Embryonic facial prominence (tissue), 1 donor: ENCODE measurements at regions not wholly inside any gene's neighbourhood (a gene's known extent, or its start where the extent isn't known, plus 50 kb on each side); places are given as distances from the start of the nearest gene placed in this dataset.

ENCODE experiments used
- DNase-seq: peaks from one replicate; pipeline ENCODE4 v3.0.0-alpha.2; 2016; ENCODE audit errors: extremely low spot score

- DNase-seq, result no peak
Observed at GRCh38 chr4:123878976-123879375, 482.4 kb downstream of the SPRY1 start.

- no peak for DNase-seq
Observed at GRCh38 chr4:123880631-123881030, 484.0 kb downstream of the SPRY1 start.

GRCh38 chr4:123884922-123885321 lies 488.3 kb downstream of the SPRY1 start:
- DNase-seq, result no peak

- no peak for DNase-seq
Observed at GRCh38 chr4:123889507-123889906, 492.9 kb downstream of the SPRY1 start.

- DNase-seq, result no peak
Observed at GRCh38 chr4:123890889-123891288, 494.3 kb downstream of the SPRY1 start.

GRCh38 chr4:123891881-123892280 lies 495.3 kb downstream of the SPRY1 start:
- DNase-seq, result no peak

GRCh38 chr4:123892368-123892976 lies 495.9 kb downstream of the SPRY1 start:
- no peak for DNase-seq

GRCh38 chr4:123893011-123893981 lies 496.7 kb downstream of the SPRY1 start:
- DNase-seq, result no peak

- DNase-seq, result no peak
Observed at GRCh38 chr4:123896446-123897071, 500.0 kb downstream of the SPRY1 start.

- no peak for DNase-seq
Observed at GRCh38 chr4:123898946-123899666, 502.5 kb downstream of the SPRY1 start.

GRCh38 chr4:123904882-123905281 lies 508.3 kb downstream of the SPRY1 start:
- no peak for DNase-seq

- DNase-seq, result no peak
Observed at GRCh38 chr4:123913598-123913997, 517.0 kb downstream of the SPRY1 start.

- DNase-seq, result no peak
Observed at GRCh38 chr4:123916821-123917220, 520.2 kb downstream of the SPRY1 start.

GRCh38 chr4:123919576-123920098 lies 523.0 kb downstream of the SPRY1 start:
- DNase-seq, result no peak

GRCh38 chr4:123921339-123921738 lies 524.7 kb downstream of the SPRY1 start:
- DNase-seq, result no peak

GRCh38 chr4:123922847-123923246 lies 526.3 kb downstream of the SPRY1 start:
- no peak for DNase-seq

- DNase-seq, result no peak
Observed at GRCh38 chr4:123924536-123924935, 527.9 kb downstream of the SPRY1 start.

GRCh38 chr4:123929565-123929964 lies 533.0 kb downstream of the SPRY1 start:
- no peak for DNase-seq

GRCh38 chr4:123930996-123931395 lies 534.4 kb downstream of the SPRY1 start:
- no peak for DNase-seq

GRCh38 chr4:123934096-123934495 lies 537.5 kb downstream of the SPRY1 start:
- no peak for DNase-seq

GRCh38 chr4:123936621-123937043 lies 540.0 kb downstream of the SPRY1 start:
- no peak for DNase-seq

- no peak for DNase-seq
Observed at GRCh38 chr4:123937581-123937980, 541.0 kb downstream of the SPRY1 start.
